PFSK-1 (cell line): ENCODE measurements at regions not wholly inside any gene's neighbourhood (a gene's known extent, or its start where the extent isn't known, plus 50 kb on each side); places are given as distances from the start of the nearest gene placed in this dataset.

Experiments used
- FOXP2 ChIP-seq: optimal IDR thresholded peaks from 2 replicates; pipeline ENCODE3; 2011; ENCODE audit warnings: borderline replicate concordance, control low read depth, inconsistent platforms; ENCODE audit not compliant: insufficient read depth; ENCODE audit errors: extremely low read length, extremely low read depth
- POLR2AphosphoS5 ChIP-seq: IDR thresholded peaks from 2 replicates; pipeline ENCODE4 v1.6.1; 2012; ENCODE audit warnings: low read depth, mild to moderate bottlenecking, control low read depth, low read length, moderate library complexity
- REST ChIP-seq, 2 experiments: IDR thresholded peaks; 2 replicates each; pipeline versions ENCODE4 v1.6.1 to v1.8.0; 2011 to 2012; ENCODE audit warnings: low read depth in 2 of 2, low read length in 2 of 2, control low read depth in 1 of 2, inconsistent platforms in 1 of 2, mild to moderate bottlenecking in 1 of 2, moderate library complexity in 1 of 2; ENCODE audit not compliant: insufficient read depth in 1 of 2
- SIN3A ChIP-seq: IDR thresholded peaks from 2 replicates; pipeline ENCODE4 v1.6.1; 2012; ENCODE audit warnings: mild to moderate bottlenecking, low read length, moderate library complexity, borderline replicate concordance; ENCODE audit not compliant: insufficient read depth
- TAF1 ChIP-seq: IDR thresholded peaks from 2 replicates; pipeline ENCODE4 v1.6.1; 2012; ENCODE audit warnings: low read length, control low read depth, borderline replicate concordance; ENCODE audit not compliant: insufficient read depth

DNA sequence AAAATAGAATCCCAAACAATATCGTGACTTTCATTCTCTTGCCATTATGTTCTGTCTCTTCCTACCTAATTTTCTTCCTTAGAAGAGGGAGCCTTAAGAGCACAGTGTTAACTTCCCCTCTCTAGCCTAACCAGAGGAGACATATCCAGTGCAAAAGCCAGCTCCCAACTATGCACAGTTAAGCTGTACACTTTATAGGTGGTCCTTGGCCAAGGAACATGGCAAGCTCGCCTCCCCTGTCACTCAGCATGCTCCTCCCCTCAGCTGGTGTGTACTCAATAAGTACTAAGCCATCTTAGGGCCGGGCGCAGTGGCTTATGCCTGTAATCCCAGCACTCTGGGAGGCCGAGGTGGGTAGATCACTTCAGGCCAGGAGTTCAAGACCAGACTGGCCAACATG is 255.1 kb upstream of the TMPO start:
- TF ChIP-seq TAF1 (no peak), POLR2AphosphoS5 (no peak), REST (IDR thresholded peaks at IDR 0.05; ENCODE audit: insufficient read depth in 1 of 2, low read depth in 2 of 2, low read length in 2 of 2) (no peak), FOXP2 (no peak), SIN3A (no peak)

GRCh38 chr12:98262902-98263301 is 252.5 kb upstream of the TMPO start:
- TF ChIP-seq REST (IDR thresholded peaks at IDR 0.05; ENCODE audit: insufficient read depth in 1 of 2, low read depth in 2 of 2, low read length in 2 of 2) (no peak), SIN3A (no peak), POLR2AphosphoS5 (no peak), FOXP2 (no peak), TAF1 (no peak)

DNA sequence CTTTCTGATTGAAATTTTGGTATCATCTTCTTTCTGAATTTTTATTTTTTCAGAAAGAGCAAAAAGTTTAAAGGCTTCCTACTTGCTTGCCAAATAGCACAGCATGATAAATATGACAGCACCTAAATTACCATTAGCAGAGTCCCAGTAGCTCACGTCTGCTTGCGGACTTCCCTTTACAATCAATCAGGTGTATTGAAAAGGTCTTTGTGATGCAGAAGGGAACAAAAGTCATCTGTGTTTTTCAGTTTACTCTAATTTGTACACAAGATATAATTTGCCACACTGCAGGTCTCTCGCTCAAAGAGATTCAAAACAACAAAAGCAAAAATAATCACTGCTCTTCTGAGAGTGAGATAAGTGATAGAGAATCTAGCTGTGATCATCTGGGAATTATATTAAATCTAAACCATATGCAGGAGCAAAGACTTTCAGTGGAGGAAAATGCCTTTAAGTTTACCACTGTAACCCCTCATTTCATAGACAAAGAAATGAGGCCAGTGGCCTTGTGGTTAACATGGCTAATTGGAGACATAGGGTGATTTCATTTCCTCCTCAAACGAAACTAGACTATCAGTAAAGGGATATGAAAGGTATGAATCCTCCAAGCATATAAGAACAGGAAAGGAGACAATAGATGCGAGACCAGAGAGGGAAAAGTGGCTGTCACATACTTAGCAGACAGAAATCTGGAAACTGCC is 240.8 kb upstream of the TMPO start:
- TF ChIP-seq FOXP2: no peak
- TF ChIP-seq POLR2AphosphoS5: no peak
- no peak for TF ChIP-seq SIN3A
- TF ChIP-seq REST (IDR thresholded peaks at IDR 0.05; ENCODE audit: insufficient read depth in 1 of 2, low read depth in 2 of 2, low read length in 2 of 2): no peak
- no peak for TF ChIP-seq TAF1

GRCh38 chr12:98275131-98275475 is 240.3 kb upstream of the TMPO start:
- TF ChIP-seq TAF1 (no peak), FOXP2 (no peak), POLR2AphosphoS5 (no peak), SIN3A (no peak), REST (IDR thresholded peaks at IDR 0.05; ENCODE audit: insufficient read depth in 1 of 2, low read depth in 2 of 2, low read length in 2 of 2) (no peak)

- no peak for TF ChIP-seq FOXP2
- no peak for TF ChIP-seq POLR2AphosphoS5
- TF ChIP-seq TAF1: no peak
- no peak for TF ChIP-seq REST (IDR thresholded peaks at IDR 0.05; ENCODE audit: insufficient read depth in 1 of 2, low read depth in 2 of 2, low read length in 2 of 2)
- TF ChIP-seq SIN3A: no peak
Measured at GRCh38 chr12:98280152-98280551, 235.2 kb upstream of the TMPO start.
